Cardiac fibroblast (primary cell): ENCODE measurements at regions not wholly inside any gene's neighbourhood (a gene's known extent, or its start where the extent isn't known, plus 50 kb on each side); places are given as distances from the start of the nearest gene placed in this dataset.

ENCODE experiments used
- DNase-seq, 2 donors: peaks; one replicate each; pipeline versions ENCODE4 v3.0.0 to v3.0.0-alpha.2; 2010; ENCODE audit warnings: low read depth in 2 of 2
- H3K4me3 ChIP-seq, 2 donors: replicated peaks in 1 of 2; 1 replicate in 1 of 2; 2 replicates in 1 of 2; pipeline ENCODE4 v1.5.1; 2011; ENCODE audit warnings: low read depth in 2 of 2, low read length in 2 of 2, mild to moderate bottlenecking in 2 of 2, moderate library complexity in 1 of 2
- CTCF ChIP-seq: IDR thresholded peaks from one replicate; pipeline ENCODE4 v1.5.1; 2011; ENCODE audit warnings: low read depth, mild to moderate bottlenecking, low read length, inconsistent platforms

- TF ChIP-seq CTCF, result no peak
- H3K4me3 ChIP-seq, result no peak overlapping the region
- DNase-seq, result no peak
Observed at GRCh38 chr13:31920727-31921100, 110.9 kb upstream of the FRY start.

- H3K4me3 ChIP-seq, result no peak overlapping the region
Observed at GRCh38 chr13:31922724-31923123, 108.8 kb upstream of the FRY start.

GRCh38 chr13:31923134-31923763, 108.3 kb upstream of the FRY start:
- H3K4me3 ChIP-seq, result no peak overlapping the region
- no peak for TF ChIP-seq CTCF
- no peak for DNase-seq

More at GRCh38 chr13:31922724-31923123, 108.8 kb upstream of the FRY start:
- no peak for DNase-seq
- TF ChIP-seq CTCF, result no peak

DNA sequence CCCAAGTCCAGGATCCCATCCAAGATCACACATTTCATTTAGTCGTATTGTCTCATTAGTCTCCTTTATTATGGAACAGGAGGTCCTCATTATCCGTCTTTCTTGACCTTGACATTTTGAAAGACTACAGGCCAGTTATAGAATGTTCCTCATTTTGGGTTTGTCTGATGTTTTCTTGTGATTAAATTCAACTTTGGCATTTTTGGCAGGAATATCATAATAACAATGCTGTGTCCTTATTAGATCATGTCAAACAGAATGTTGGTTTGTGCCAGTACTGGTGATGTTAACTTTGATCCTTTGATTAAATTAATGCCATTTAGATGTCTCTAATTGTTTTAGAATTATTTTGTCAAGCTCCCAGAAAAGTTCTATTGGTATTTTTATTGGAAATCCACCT, 106.5 kb upstream of the FRY start:
- TF ChIP-seq CTCF, result no peak

GRCh38 chr13:31927219-31927653, 104.3 kb upstream of the FRY start:
- no peak for TF ChIP-seq CTCF
- no peak overlapping the region for H3K4me3 ChIP-seq
- DNase-seq, result no peak

More for the DNA sequence above, 106.5 kb upstream of the FRY start:
- no peak overlapping the region for H3K4me3 ChIP-seq
- no peak for DNase-seq

- TF ChIP-seq CTCF, result no peak
- H3K4me3 ChIP-seq, result no peak overlapping the region
Observed at GRCh38 chr13:31929031-31929770, 102.4 kb upstream of the FRY start.

GRCh38 chr13:31930490-31930889, 101.1 kb upstream of the FRY start:
- TF ChIP-seq CTCF, result no peak
- no peak for DNase-seq
- H3K4me3 ChIP-seq, result no peak overlapping the region

More at GRCh38 chr13:31929031-31929770, 102.4 kb upstream of the FRY start:
- no peak for DNase-seq
